ENCODE measurements at regions not wholly inside any gene's neighbourhood (a gene's known extent, or its start where the extent isn't known, plus 50 kb on each side); places are given as distances from the start of the nearest gene placed in this dataset.
"Not testable (repeated sequence)": the region's sequence is repeated elsewhere in the genome, so short reads cannot be mapped to it uniquely, and the experiment has no call there.

DNA sequence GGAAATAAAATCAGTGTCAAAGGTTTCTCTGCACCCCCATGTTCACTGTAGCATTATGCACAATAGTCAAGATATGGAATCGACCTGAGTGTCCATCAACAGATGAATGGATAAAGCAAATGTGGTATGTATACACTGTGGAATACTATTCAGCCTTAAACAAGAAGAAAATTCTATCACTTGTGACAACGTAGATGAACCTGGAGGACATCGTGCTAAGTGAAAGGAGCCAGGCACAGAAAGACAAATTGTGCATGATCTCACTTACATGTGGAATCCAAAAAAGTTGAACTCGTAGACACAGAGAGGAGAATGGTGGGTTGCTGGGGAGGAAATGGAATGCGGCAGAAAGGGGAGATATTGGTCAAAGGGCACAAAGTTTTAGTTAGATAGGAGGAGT, 136.3 kb upstream of the ESR1 start:
- DNase-seq = no peak

- DNase-seq = no peak
These were observed 132.9 kb upstream of the ESR1 start for GRCh38 chr6:151674578-151674977.

- DNase-seq = no peak
These were observed 131.6 kb upstream of the ESR1 start for GRCh38 chr6:151675746-151676459.

GRCh38 chr6:151676460-151676945, 131.0 kb upstream of the ESR1 start:
- no peak for DNase-seq

DNA sequence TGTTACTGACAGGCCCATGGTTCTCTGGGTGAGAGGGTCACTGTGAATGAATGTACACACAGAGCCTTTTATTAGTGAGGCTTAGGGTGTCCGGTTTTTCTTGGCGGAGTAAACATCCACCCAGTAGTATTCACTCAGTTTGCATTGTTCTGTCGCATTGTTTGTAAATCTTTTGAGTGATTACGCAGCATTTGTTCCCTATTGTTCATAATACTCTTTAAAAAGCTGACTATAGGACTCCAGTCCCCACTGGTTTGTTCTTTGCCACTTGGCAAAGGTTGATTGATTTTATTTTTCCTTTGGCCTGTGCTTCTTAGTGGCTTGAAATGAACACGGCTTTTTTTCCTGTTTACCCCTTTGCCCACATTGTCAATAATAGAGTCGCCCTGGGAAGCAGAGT, 130.1 kb upstream of the ESR1 start:
- no peak for DNase-seq

DNA sequence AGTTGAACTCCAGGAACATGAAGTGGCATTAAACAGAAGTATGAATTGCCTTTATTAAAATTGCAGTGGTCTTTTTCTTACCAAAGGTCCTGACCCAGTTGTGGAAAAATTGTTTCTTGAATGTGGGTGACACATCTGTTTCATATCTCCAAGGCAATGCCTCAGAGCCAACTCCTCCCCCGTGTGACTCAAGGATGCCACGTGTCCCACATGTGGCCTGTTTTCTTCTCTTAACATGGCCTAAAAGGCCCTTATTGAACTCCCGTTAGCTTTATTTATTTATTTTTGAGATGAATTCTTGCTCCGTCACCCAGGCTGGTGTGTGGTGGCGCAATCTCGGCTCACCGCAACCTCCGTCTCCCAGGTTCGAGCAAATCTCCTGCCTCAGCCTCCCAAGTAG, 128.4 kb upstream of the ESR1 start:
- no peak for DNase-seq

DNA sequence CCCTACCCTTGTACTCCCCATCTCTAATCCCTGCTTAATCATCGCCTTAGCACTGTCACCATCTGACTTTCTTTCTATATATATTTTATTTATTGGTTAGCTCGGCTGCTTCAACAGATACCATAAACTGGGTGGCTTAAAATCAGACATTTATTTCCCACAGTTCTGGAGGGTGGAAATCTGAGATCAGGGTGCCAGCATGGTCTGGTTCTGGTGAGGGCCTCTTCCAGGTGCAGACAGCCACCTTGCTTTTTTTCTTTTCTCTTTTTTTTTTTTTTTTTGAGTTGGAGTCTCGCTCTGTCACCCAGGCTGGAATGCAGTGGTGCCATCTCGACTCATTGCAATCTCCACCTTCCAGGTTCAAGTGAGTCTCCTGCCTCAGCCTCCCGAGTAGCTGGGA, 127.5 kb upstream of the ESR1 start:
- no peak for DNase-seq

DNA sequence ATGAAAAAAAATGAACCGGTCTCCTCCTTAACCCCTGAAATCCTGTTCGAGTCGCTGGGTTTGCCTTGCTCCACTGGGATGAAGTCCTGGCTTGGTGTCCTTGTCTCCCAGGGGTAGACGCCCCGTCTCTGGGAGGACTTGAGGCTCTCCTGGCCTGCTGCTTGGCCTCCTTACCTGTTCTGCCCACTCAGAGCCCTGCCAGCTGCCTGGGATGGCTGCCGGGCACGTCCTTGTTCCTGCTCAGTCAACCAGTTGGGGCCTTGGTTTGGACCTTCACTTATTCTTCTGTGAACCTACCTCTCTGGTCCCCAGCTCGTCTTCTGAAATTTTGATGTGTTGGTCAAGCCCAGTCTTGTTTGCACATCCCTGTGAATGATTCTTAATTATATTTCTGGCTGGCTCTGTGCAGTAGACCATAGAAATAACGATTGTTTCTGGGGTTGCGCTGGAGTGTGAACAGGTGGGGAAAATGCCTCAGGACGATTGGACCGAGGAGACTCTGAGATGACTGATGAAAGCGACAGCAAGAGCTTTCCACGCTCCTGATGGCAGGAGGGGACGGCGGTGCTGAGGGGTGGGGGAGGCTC, 126.5 kb upstream of the ESR1 start:
- DNase-seq = no peak

- no peak for DNase-seq
These were observed 125.9 kb upstream of the ESR1 start for GRCh38 chr6:151681433-151682059.

- DNase-seq = no peak
These were observed 125.2 kb upstream of the ESR1 start for GRCh38 chr6:151682251-151682650.

- DNase-seq = no peak
These were observed 124.6 kb upstream of the ESR1 start for GRCh38 chr6:151682922-151683321.

DNA sequence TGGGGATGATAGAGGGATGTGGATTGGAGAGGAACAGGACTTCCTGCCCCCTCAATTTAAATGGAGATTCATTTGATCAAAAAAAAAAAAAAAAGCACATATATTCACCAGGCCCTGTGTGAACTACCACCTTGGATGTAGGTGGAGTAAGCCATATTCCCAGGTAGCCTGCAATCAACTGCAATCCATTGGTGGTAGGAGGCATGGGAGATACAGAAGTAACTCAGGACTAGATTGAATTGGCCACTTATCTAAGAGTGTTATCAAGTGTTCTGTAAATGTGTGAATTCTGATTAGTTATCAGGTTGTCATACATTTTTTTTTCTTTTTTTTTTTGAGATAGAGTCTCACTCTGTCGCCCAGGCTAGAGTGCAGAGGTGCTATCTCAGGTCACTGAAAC, 124.1 kb upstream of the ESR1 start:
- no peak for DNase-seq

GRCh38 chr6:151689499-151690201, 117.8 kb upstream of the ESR1 start:
- no peak for DNase-seq

DNA sequence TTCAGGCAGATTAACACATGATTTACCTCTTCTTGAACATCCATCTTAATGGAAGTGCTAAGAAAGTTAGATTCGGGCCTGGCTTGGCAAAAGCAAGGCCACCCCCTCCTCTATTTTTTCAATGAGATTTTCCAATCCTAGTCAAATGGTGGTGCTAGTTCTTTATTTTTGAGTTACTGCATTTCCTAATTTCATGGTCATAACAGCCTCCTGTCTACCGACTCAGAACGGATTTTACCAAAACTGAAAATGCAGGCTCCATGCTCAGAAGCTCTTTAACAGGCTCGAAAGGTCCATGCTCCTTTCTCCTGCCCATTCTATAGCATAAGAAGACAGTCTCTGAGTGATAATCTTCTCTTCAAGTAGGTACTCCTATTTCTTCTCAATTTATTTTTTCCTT, 117.2 kb upstream of the ESR1 start:
- no peak for DNase-seq

- DNase-seq = peak; percentile 26
These were observed 116.5 kb upstream of the ESR1 start for GRCh38 chr6:151690768-151691562.

DNA sequence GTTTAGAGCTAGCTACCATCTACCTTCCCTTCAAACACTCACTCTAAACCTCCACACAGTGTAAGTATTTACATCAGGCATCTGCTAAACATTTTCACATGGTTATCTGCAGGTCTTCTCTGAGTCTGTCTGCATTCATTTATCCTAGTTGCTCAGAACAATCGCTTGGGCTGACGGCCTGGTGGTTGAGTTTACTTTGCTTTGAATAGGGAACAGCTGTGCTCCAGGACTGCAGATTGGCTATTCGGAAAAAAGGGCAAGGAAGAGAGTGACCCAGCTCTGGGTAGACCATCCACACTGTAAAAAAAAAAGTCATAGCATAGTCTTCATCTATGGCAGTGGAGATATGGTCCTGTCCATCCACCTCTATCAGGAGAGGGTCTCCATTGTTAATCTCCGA, 115.3 kb upstream of the ESR1 start:
- DNase-seq = no peak

DNA sequence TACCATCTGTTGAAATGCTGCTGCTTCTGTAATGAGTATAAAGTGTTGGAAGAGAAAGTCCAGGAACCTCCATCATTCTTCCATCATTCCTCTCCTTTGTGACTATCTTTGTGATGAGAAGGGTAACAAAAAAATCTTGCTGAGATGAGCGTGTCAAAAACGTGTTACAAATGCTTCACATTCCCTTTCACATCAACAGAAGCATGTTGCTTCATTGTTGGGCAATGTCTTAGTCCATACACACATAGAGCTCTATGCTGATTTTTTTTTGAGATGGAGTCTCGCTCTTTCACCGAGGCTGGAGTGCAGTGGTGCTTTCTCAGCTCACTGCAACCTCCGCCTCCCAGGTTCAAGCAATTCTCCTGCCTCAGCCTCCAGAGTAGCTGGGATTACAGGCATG, 114.1 kb upstream of the ESR1 start:
- DNase-seq = no peak

DNA sequence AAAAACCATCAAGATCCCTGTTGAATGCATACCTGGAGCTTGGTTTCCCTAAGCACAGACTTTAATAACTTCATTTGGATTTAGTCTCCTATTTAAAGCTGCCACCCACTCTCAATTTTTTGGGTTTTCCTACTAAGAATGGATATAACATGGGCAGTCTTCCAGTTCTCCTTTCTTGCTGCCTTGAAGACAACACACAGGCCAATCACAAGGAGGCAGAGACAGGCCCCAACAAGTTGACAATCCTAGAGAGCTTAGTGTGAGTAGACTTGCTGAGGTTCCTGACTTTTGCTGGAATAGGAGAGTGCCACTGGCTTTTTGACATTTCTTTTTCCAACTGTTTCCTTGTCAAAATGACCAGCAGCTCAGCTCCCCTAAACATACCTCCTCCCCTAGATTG, 112.3 kb upstream of the ESR1 start:
- DNase-seq = no peak

DNA sequence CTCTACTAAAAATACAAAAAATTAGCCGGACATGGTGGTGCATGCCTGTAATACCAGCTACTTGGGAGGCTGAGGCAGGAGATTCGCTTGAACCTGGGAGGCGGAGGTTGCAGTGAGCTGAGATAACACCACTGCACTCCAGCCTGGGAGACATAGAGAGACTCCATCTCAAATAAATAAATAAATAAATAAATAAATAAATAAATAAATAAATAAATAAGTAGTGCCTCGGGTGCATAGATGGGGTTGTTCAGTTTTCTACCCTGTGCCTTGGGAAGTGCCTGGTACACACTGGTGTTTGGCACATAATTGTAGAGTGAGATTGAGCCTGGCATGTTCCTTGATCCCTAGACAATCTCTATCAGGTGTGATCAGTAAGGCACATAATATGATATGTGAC, 111.2 kb upstream of the ESR1 start:
- DNase-seq = not testable (repeated sequence)

- DNase-seq = no peak
These were observed 108.4 kb upstream of the ESR1 start for GRCh38 chr6:151698931-151699700.

- no peak for DNase-seq
These were observed 107.8 kb upstream of the ESR1 start for GRCh38 chr6:151699719-151700118.

GRCh38 chr6:151701911-151702562, 105.4 kb upstream of the ESR1 start:
- no peak for DNase-seq
